ENCODE measurements at regions not wholly inside any gene's neighbourhood (a gene's known extent, or its start where the extent isn't known, plus 50 kb on each side); places are given as distances from the start of the nearest gene placed in this dataset.

DNA sequence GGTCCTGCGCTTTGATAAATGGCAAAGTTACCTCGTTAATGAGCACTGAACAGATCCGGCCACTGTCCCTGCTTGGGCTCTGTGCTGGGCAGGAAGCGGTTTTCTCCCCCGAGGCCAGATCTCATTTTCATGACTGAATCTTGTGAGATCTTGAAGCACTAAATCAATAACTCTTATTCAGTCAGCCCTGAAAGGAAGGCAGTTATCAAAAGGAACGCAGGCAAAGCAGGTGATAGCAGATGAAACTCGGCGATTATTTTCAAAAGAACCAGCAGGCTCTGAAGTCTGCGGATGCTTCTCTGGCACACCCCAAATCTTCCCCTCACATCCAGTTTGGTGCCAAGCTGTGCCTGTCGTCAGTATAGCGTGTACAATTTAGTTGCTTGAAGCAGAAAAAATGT, 228.7 kb downstream of the BAMBI start:
- TF ChIP-seq, protein P1, sequence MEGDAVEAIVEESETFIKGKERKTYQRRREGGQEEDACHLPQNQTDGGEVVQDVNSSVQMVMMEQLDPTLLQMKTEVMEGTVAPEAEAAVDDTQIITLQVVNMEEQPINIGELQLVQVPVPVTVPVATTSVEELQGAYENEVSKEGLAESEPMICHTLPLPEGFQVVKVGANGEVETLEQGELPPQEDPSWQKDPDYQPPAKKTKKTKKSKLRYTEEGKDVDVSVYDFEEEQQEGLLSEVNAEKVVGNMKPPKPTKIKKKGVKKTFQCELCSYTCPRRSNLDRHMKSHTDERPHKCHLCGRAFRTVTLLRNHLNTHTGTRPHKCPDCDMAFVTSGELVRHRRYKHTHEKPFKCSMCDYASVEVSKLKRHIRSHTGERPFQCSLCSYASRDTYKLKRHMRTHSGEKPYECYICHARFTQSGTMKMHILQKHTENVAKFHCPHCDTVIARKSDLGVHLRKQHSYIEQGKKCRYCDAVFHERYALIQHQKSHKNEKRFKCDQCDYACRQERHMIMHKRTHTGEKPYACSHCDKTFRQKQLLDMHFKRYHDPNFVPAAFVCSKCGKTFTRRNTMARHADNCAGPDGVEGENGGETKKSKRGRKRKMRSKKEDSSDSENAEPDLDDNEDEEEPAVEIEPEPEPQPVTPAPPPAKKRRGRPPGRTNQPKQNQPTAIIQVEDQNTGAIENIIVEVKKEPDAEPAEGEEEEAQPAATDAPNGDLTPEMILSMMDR (IDR thresholded peaks at IDR 0.05; ENCODE audit: low read length): no peak
- TF ChIP-seq EZH2 (optimal IDR thresholded peaks at IDR 0.05; ENCODE audit: low read depth, low read length): no peak
